Smooth muscle cell (in vitro differentiated cells): ENCODE measurements at regions not wholly inside any gene's neighbourhood (a gene's known extent, or its start where the extent isn't known, plus 50 kb on each side); places are given as distances from the start of the nearest gene placed in this dataset.
"Not testable (repeated sequence)": the region's sequence is repeated elsewhere in the genome, so short reads cannot be mapped to it uniquely, and the experiment has no call there.

Experiments
- DNase-seq: peaks from one replicate; lab custom pipeline; 2025; ENCODE audit not compliant: unreplicated experiment; lab: John Stamatoyannopoulos, UW
- H2AFZ ChIP-seq: fragments of 200-600 bp; sonication (generic); 2 replicates; pipeline ENCODE4 v1.6.0; 2016; ENCODE audit warnings: antibody characterized with exemption, low read depth, mild to moderate bottlenecking
- H3F3A ChIP-seq: fragments of 200-600 bp; sonication (generic); 2 replicates; pipeline ENCODE4 v1.6.0; 2017; ENCODE audit warnings: antibody characterized with exemption, low read depth
- H3K27ac ChIP-seq: fragments of 200-600 bp; sonication (generic); 2 replicates; pipeline ENCODE4 v1.5.1; 2016; ENCODE audit warnings: low read depth, mild to moderate bottlenecking
- H3K27me3 ChIP-seq: fragments of 200-600 bp; sonication (generic); 2 replicates; pipeline ENCODE4 v1.6.1; 2016; ENCODE audit warnings: low read depth, mild to moderate bottlenecking
- H3K36me3 ChIP-seq: fragments of 200-600 bp; sonication (generic); 2 replicates; pipeline ENCODE4 v1.5.1; 2016; ENCODE audit warnings: low read depth
- H3K4me1 ChIP-seq: fragments of 200-600 bp; sonication (generic); 2 replicates; pipeline ENCODE4 v1.5.1; 2016; ENCODE audit warnings: low read depth
- H3K4me2 ChIP-seq: fragments of 200-600 bp; sonication (generic); 2 replicates; pipeline ENCODE4 v1.6.0; 2016; ENCODE audit warnings: mild to moderate bottlenecking
- H3K4me3 ChIP-seq: fragments of 200-600 bp; sonication (generic); 2 replicates; pipeline ENCODE4 v1.5.1; 2016; ENCODE audit warnings: mild to moderate bottlenecking
- H3K79me2 ChIP-seq: fragments of 200-600 bp; sonication (generic); 2 replicates; pipeline ENCODE4 v1.6.0; 2016; ENCODE audit warnings: low read depth, mild to moderate bottlenecking
- H3K9ac ChIP-seq: fragments of 200-600 bp; sonication (generic); 2 replicates; pipeline ENCODE4 v1.6.0; 2016; ENCODE audit warnings: low read depth
- H3K9me3 ChIP-seq: fragments of 200-600 bp; sonication (generic); replicated peaks from 2 replicates; pipeline ENCODE4 v1.5.1; 2016; ENCODE audit warnings: low read depth
- H4K20me1 ChIP-seq: fragments of 200-600 bp; sonication (generic); 2 replicates; pipeline ENCODE4 v1.6.0; 2016; ENCODE audit warnings: low read depth
- CTCF ChIP-seq: fragments of 200-600 bp; sonication (generic); IDR thresholded peaks from 2 replicates; pipeline ENCODE4 v1.5.1; 2017; ENCODE audit warnings: borderline replicate concordance, mild to moderate bottlenecking, antibody characterized with exemption; ENCODE audit not compliant: insufficient read depth, poor library complexity, severe bottlenecking
- WGBS: methylation state at CpG from one replicate; pipeline ENCODE4 v1.1.7; 2016; ENCODE audit warnings: low lambda C conversion rate; 5-methylcytosine and 5-hydroxymethylcytosine counted together

DNA sequence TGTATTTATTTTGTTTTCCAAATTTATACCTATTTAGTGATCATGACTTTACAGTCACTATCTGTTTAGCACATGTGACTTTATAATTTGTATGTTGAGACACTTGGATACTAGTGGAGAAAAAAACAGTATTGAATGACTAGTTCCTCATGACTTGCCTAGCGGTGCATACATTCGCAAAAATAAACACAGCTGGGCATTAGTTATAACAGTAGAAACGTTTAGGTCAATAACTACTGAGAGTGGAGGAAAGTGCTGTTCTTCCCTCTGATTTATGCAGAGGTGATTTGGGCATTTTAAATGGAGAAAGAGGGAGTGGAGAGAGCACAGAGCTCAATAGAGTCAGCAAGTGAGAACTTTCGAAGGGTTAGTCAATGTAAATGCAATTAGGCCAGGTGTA lies 1679.0 kb upstream of the B3GALT2 start:
- H3K4me1 ChIP-seq = no peaks in the 10 kb centered on the region
- H3K4me2 ChIP-seq = no peak overlapping the region
- H3K4me3 ChIP-seq = no peak overlapping the region
- H2AFZ ChIP-seq = no peak overlapping the region
- no peaks in the 10 kb centered on the region for H4K20me1 ChIP-seq
- H3K9ac ChIP-seq = no peak overlapping the region
- DNase-seq = no peak
- no peaks in the 10 kb centered on the region for H3K9me3 ChIP-seq
- no peak overlapping the region for H3K27ac ChIP-seq
- TF ChIP-seq CTCF = no peak
- H3F3A ChIP-seq = no peaks in the 10 kb centered on the region
- H3K36me3 ChIP-seq = no peaks in the 10 kb centered on the region
- 82% methylated on average over 4 of the region's 4 CpGs for WGBS
- no peaks in the 10 kb centered on the region for H3K27me3 ChIP-seq
- no peaks in the 10 kb centered on the region for H3K79me2 ChIP-seq

DNA sequence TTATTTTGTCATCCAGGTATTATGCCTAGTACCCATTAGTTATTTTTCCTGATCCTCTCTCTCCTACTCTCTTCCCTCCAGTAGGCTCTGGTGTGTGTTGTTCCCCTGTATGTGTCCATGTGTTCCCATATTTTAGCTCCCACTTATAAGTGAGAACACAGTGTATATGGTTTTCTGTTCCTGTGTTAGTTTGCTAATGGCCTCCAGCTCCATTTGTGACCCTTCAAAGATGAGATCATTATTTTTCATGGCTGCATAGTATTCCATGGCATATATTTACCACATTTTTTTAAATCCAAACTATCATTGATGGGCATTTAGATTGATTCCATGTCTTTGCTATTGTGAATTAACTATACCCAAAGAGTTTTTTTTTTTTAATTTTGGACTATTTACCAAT lies 1675.7 kb upstream of the B3GALT2 start:
- TF ChIP-seq CTCF = no peak
- no peak overlapping the region for H3K9ac ChIP-seq
- H3K27ac ChIP-seq = no peak overlapping the region
- H3K4me2 ChIP-seq = no peak overlapping the region
- H3K36me3 ChIP-seq = no peaks in the 10 kb centered on the region
- H3K79me2 ChIP-seq = no peaks in the 10 kb centered on the region
- H3K4me1 ChIP-seq = no peaks in the 10 kb centered on the region
- H3K4me3 ChIP-seq = no peak overlapping the region
- H3K27me3 ChIP-seq = no peaks in the 10 kb centered on the region
- no peaks in the 10 kb centered on the region for H3K9me3 ChIP-seq
- H4K20me1 ChIP-seq = no peaks in the 10 kb centered on the region
- DNase-seq = no peak
- H2AFZ ChIP-seq = no peak overlapping the region
- no peaks in the 10 kb centered on the region for H3F3A ChIP-seq

DNA sequence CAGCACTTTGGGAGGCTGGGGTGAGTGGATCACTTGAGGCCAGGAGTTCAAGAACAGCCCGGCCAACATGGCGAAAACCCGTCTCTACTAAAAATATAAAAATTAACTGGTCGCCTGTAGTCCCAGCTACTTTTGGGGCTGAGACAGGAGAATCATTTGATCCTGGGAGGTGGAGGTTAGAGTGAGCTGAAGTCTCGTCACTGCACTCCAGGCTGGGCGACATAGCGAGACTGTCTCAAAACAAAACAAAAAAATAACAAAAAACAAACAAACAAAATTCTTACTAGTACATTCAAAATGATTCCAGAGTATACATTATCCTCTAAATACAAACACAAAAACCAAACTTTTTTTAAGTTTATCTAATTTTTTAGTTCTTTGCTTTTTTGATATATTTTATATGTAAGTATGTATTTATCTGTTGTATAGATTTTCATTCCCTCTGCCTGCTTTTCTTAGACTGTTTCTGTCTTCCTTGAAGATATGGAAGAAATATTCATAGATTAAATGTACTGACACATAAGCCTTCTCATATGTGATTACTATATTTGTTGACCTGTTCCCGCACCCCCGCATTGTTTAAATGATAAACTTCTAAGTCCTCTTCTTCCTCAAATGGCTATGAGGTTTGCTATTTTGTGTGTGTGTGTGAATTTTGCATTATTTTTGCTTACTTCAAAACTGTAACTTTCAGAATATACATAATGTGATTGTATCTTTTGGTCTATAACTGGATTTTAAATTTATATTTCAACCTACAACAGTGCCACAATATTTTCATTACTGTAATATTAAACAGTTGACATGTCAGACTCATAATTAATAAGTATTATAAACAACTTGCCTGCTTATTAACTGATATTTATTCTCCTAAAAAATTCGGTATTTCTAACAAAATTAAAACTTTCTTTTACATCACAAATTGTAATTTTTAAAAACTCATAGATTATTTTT lies 1674.1 kb upstream of the B3GALT2 start:
- no peak for TF ChIP-seq CTCF
- no peaks in the 10 kb centered on the region for H3K4me1 ChIP-seq
- no peaks in the 10 kb centered on the region for H3K9me3 ChIP-seq
- no peaks in the 10 kb centered on the region for H3K27me3 ChIP-seq
- WGBS = 91% methylated on average over 10 of the region's 10 CpGs
- H3K4me2 ChIP-seq = no peak overlapping the region
- no peaks in the 10 kb centered on the region for H4K20me1 ChIP-seq
- H2AFZ ChIP-seq = no peak overlapping the region
- H3K27ac ChIP-seq = no peak overlapping the region
- H3K4me3 ChIP-seq = no peak overlapping the region
- no peaks in the 10 kb centered on the region for H3F3A ChIP-seq
- no peak for DNase-seq
- no peaks in the 10 kb centered on the region for H3K36me3 ChIP-seq
- no peaks in the 10 kb centered on the region for H3K79me2 ChIP-seq
- no peak overlapping the region for H3K9ac ChIP-seq

DNA sequence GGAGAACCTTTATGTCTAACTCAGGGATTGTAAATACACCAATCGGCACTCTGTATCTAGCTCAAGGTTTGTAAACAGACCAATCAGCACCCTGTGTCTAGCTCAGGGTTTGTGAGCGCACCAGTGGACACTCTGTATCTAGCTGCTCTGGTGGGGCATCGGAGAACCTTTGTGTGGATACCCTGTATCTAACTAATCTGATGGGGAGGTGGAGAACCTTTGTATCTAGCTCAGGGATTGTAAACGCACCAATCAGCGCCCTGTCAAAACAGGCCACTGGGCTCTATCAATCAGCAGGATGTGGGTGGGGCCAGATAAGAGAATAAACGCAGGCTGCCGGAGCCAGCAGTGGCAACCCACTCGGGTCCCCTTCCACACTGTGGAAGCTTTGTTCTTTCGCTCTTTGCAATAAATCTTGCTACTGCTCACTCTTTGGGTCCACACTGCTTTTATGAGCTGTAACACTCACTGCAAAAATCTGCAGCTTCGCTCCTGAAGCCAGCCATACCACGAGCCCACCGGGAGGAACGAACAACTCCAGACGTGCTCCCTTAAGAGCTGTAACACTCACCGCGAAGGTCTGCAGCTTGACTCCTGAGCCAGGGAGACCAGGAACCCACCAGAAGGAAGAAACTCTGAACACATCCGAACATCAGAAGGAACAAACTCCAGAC lies 1673.2 kb upstream of the B3GALT2 start:
- H3K27me3 ChIP-seq, H3K4me2 ChIP-seq: not testable (repeated sequence)
- 79% methylated on average over 17 of the region's 17 CpGs for WGBS

GRCh38 chr1:194858811-194859480 lies 1672.5 kb upstream of the B3GALT2 start:
- not testable (repeated sequence) for H4K20me1 ChIP-seq, H3K4me3 ChIP-seq, H3K9me3 ChIP-seq, H2AFZ ChIP-seq, H3K79me2 ChIP-seq, H3K27ac ChIP-seq, H3K27me3 ChIP-seq, H3K4me2 ChIP-seq, H3K4me1 ChIP-seq, H3K9ac ChIP-seq, DNase-seq, H3F3A ChIP-seq, H3K36me3 ChIP-seq
- WGBS = 98% methylated on average over 39 of the region's 39 CpGs

More for the DNA sequence above, 1673.2 kb upstream of the B3GALT2 start:
- not testable (repeated sequence) for H3K27ac ChIP-seq, H3K9ac ChIP-seq, H3K9me3 ChIP-seq, H3K4me3 ChIP-seq, H3K79me2 ChIP-seq, H3F3A ChIP-seq, H4K20me1 ChIP-seq, H2AFZ ChIP-seq, H3K4me1 ChIP-seq, H3K36me3 ChIP-seq, DNase-seq
